ENCODE measurements at regions not wholly inside any gene's neighbourhood (a gene's known extent, or its start where the extent isn't known, plus 50 kb on each side); places are given as distances from the start of the nearest gene placed in this dataset.

DNA sequence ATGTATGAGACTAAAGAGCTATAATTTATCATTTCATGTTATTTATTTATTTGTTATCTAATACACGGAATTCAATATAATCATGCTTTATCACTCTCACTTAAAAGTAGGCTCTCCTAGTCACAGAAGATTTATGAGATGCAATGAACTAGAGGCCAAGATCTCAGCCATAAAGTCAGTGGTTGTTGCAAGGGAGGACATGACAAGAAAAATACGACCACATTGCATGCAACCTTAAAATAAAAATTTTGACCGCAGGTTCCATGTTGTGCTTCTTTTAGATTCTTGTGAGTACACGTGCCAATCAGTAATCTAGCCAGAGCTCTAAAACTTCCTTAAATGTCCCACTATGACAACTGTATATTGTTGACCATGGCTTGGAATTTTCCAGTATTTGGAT, 75.9 kb upstream of the SP8 start:
- Histone ChIP-seq H3K4me1 (no peaks in the 10 kb centered on the region), H3K27me3 (no peaks in the 10 kb centered on the region), H3K27ac (no peak overlapping the region), H3K36me3 (no peaks in the 10 kb centered on the region), H3K4me3 (no peak overlapping the region), H3K9me3 (no peaks in the 10 kb centered on the region)
- WGBS, 2 donors, result 57 to 70% methylated on average over 4 of the region's 4 CpGs
- intact Hi-C loops (cut with DNase I), result no loop called here
- no peak for TF ChIP-seq EP300 (IDR thresholded peaks at IDR 0.05)
- TF ChIP-seq, protein P1, sequence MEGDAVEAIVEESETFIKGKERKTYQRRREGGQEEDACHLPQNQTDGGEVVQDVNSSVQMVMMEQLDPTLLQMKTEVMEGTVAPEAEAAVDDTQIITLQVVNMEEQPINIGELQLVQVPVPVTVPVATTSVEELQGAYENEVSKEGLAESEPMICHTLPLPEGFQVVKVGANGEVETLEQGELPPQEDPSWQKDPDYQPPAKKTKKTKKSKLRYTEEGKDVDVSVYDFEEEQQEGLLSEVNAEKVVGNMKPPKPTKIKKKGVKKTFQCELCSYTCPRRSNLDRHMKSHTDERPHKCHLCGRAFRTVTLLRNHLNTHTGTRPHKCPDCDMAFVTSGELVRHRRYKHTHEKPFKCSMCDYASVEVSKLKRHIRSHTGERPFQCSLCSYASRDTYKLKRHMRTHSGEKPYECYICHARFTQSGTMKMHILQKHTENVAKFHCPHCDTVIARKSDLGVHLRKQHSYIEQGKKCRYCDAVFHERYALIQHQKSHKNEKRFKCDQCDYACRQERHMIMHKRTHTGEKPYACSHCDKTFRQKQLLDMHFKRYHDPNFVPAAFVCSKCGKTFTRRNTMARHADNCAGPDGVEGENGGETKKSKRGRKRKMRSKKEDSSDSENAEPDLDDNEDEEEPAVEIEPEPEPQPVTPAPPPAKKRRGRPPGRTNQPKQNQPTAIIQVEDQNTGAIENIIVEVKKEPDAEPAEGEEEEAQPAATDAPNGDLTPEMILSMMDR (IDR thresholded peaks at IDR 0.05), result no peak
- no peak for TF ChIP-seq POLR2A (IDR thresholded peaks at IDR 0.05)
- TF ChIP-seq POLR2AphosphoS5 (IDR thresholded peaks at IDR 0.05), result no peak
- no peak for DNase-seq

- H3K36me3 ChIP-seq, result no peaks in the 10 kb centered on the region
- WGBS, 2 donors, result 89 to 95% methylated on average over 3 of the region's 3 CpGs
- TF ChIP-seq EP300 (IDR thresholded peaks at IDR 0.05), result no peak
- TF ChIP-seq POLR2AphosphoS5 (IDR thresholded peaks at IDR 0.05), result no peak
- TF ChIP-seq, protein P1 (IDR thresholded peaks at IDR 0.05), result no peak
- no peak for TF ChIP-seq POLR2A (IDR thresholded peaks at IDR 0.05)
- no peak overlapping the region for H3K4me3 ChIP-seq
- DNase-seq, result no peak
- H3K27ac ChIP-seq, result no peak overlapping the region
- H3K4me1 ChIP-seq, result no peaks in the 10 kb centered on the region
- H3K27me3 ChIP-seq, result no peaks in the 10 kb centered on the region
- intact Hi-C loops (cut with DNase I), result no loop called here
- no peaks in the 10 kb centered on the region for H3K9me3 ChIP-seq
Observed at GRCh38 chr7:20864221-20864620, 77.5 kb upstream of the SP8 start.

- no peaks in the 10 kb centered on the region for H3K27me3 ChIP-seq
- H3K36me3 ChIP-seq, result no peaks in the 10 kb centered on the region
- no peak for TF ChIP-seq EP300 (IDR thresholded peaks at IDR 0.05)
- TF ChIP-seq, protein P1 (IDR thresholded peaks at IDR 0.05), result no peak
- TF ChIP-seq POLR2AphosphoS5 (IDR thresholded peaks at IDR 0.05), result no peak
- TF ChIP-seq POLR2A (IDR thresholded peaks at IDR 0.05), result no peak
- no peaks in the 10 kb centered on the region for H3K9me3 ChIP-seq
- no peak for DNase-seq
- 76 to 77% methylated on average over 6 of the region's 6 CpGs for WGBS, 2 donors
- intact Hi-C loops (cut with DNase I), result no loop called here
- no peak overlapping the region for H3K4me3 ChIP-seq
- no peaks in the 10 kb centered on the region for H3K4me1 ChIP-seq
- H3K27ac ChIP-seq, result no peak overlapping the region
Observed at GRCh38 chr7:20865684-20866083, 79.0 kb upstream of the SP8 start.

- intact Hi-C loops (cut with DNase I), result no loop called here
- Histone ChIP-seq H3K4me1 (no peaks in the 10 kb centered on the region), H3K27me3 (no peaks in the 10 kb centered on the region), H3K27ac (no peak overlapping the region), H3K4me3 (no peak overlapping the region), H3K9me3 (no peaks in the 10 kb centered on the region), H3K36me3 (no peaks in the 10 kb centered on the region)
- TF ChIP-seq EP300 (IDR thresholded peaks at IDR 0.05) (no peak), POLR2AphosphoS5 (IDR thresholded peaks at IDR 0.05) (no peak), POLR2A (IDR thresholded peaks at IDR 0.05) (no peak)
- TF ChIP-seq, protein P1 (IDR thresholded peaks at IDR 0.05), result no peak
- 90 to 92% methylated on average over 2 of the region's 2 CpGs for WGBS, 2 donors
- DNase-seq, result no peak
Observed at GRCh38 chr7:20870977-20871376, 84.3 kb upstream of the SP8 start.

DNA sequence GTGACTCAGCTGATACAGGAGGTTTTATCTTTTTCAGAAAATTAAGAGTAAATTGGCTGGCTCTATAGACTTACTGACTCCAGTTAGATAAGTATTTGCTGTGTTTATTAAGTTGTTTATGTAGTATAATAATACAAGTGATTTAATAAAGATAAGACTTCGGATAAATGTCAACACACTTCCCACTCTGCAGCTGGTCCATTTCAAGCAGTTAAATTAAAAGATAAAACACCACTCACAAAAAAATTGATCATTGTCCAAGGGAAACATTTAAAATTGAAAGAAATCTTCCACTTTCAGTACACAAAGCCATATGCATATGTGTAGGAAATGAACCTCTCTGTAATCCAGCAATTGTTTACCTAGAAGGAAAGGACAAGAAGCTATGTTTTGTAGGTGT, 106.1 kb upstream of the SP8 start:
- H3K36me3 ChIP-seq, result no peaks in the 10 kb centered on the region
- DNase-seq, result no peak
- H3K4me1 ChIP-seq, result no peaks in the 10 kb centered on the region
- H3K9me3 ChIP-seq, result no peaks in the 10 kb centered on the region
- H3K27ac ChIP-seq, result no peak overlapping the region
- TF ChIP-seq POLR2A (IDR thresholded peaks at IDR 0.05) (no peak), EP300 (IDR thresholded peaks at IDR 0.05) (no peak), POLR2AphosphoS5 (IDR thresholded peaks at IDR 0.05) (no peak)
- TF ChIP-seq, protein P1 (IDR thresholded peaks at IDR 0.05), result no peak
- no peaks in the 10 kb centered on the region for H3K27me3 ChIP-seq
- WGBS, 2 donors, result 3 to 35% methylated on average over 1 of the region's 1 CpG
- intact Hi-C loops (cut with DNase I), result no loop called here
- no peak overlapping the region for H3K4me3 ChIP-seq

Measured in sigmoid colon (tissue), 6 donors.